Type B pancreatic cell (in vitro differentiated cells): ENCODE measurements at regions not wholly inside any gene's neighbourhood (a gene's known extent, or its start where the extent isn't known, plus 50 kb on each side); places are given as distances from the start of the nearest gene placed in this dataset.

Source experiments
- DNase-seq: peaks from one replicate; pipeline ENCODE4 v3.0.0; 2021; ENCODE audit warnings: mixed read lengths; ENCODE audit not compliant: unreplicated experiment; ENCODE audit errors: extremely low spot score
- H3K27ac Mint-ChIP-seq: 2 replicates; pipeline ENCODE4 v1.8.0; 2021; ENCODE audit warnings: mild to moderate bottlenecking, mixed read lengths
- H3K27me3 Mint-ChIP-seq: 2 replicates; pipeline ENCODE4 v1.8.0; 2021; ENCODE audit warnings: mixed read lengths
- H3K36me3 Mint-ChIP-seq: 2 replicates; pipeline ENCODE4 v1.8.0; 2021; ENCODE audit warnings: mixed read lengths
- H3K4me1 Mint-ChIP-seq: one replicate; pipeline ENCODE4 v1.8.0; 2021; ENCODE audit warnings: mixed read lengths; ENCODE audit not compliant: unreplicated experiment
- H3K4me3 Mint-ChIP-seq: 2 replicates; pipeline ENCODE4 v1.8.0; 2021; ENCODE audit warnings: mild to moderate bottlenecking, mixed read lengths
- H3K9me3 Mint-ChIP-seq: 2 replicates; pipeline ENCODE4 v1.8.0; 2021; ENCODE audit warnings: mixed read lengths
- TF ChIP-seq, protein P1 (sequence below): fragments of 200-600 bp; sonication (generic); conservative IDR thresholded peaks from 2 replicates; pipeline ENCODE4 v1.5.0; 2021; ENCODE audit warnings: antibody characterized with exemption, mild to moderate bottlenecking

DNA sequence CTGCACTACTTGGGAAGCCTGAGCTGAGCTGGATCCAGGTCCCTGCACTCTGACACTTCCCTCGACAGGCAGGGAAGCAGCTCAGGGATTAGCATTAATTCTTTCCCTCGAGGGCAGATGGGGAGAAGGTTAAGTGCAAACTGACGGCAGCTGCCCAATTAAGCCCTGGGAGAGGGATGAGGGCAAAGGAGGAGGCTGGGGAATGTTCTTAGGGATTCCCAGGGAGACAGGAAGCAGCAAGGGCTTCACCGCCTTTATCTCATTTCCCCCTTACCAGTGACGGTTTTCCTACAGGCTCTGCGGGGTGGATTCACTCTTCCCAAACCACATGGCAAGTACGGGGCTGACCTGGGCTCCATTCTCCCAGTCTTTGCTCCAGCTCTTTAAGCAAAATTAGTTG is 519.0 kb upstream of the PROK2 start:
- Mint-ChIP-seq H3K27me3 (peaks cover 51% of the 10 kb centered on the region), H3K4me1 (peaks cover 65% of the 10 kb centered on the region), H3K4me3 (no peak overlapping the region), H3K36me3 (no peaks in the 10 kb centered on the region), H3K27ac (no peak overlapping the region), H3K9me3 (peaks cover 14% of the 10 kb centered on the region)
- TF ChIP-seq, protein P1, sequence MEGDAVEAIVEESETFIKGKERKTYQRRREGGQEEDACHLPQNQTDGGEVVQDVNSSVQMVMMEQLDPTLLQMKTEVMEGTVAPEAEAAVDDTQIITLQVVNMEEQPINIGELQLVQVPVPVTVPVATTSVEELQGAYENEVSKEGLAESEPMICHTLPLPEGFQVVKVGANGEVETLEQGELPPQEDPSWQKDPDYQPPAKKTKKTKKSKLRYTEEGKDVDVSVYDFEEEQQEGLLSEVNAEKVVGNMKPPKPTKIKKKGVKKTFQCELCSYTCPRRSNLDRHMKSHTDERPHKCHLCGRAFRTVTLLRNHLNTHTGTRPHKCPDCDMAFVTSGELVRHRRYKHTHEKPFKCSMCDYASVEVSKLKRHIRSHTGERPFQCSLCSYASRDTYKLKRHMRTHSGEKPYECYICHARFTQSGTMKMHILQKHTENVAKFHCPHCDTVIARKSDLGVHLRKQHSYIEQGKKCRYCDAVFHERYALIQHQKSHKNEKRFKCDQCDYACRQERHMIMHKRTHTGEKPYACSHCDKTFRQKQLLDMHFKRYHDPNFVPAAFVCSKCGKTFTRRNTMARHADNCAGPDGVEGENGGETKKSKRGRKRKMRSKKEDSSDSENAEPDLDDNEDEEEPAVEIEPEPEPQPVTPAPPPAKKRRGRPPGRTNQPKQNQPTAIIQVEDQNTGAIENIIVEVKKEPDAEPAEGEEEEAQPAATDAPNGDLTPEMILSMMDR: no peak
- DNase-seq: no peak

DNA sequence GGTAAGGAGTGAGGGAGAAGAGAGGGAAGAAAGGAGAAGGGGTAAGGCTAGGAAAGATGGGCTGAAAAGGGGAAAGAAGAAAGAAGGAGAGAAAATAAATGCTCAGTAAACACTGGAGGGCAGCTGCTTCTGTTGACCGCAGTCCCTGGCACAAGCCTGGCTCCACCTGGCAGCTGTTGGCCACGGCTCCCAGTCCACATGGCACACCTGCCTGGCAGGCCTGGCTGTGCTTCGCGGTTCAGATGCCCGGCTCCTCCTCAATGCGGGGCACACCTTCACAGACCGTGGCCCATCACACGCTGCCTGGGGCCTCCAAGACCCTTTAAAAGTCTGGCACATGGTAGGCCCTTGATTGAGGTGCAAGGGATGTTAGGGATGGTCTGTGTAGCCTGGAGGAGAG is 516.8 kb upstream of the PROK2 start:
- Mint-ChIP-seq H3K27ac (no peak overlapping the region), H3K27me3 (peaks cover 47% of the 10 kb centered on the region), H3K36me3 (no peaks in the 10 kb centered on the region), H3K4me1 (peaks cover 59% of the 10 kb centered on the region), H3K4me3 (no peak overlapping the region), H3K9me3 (peaks cover 14% of the 10 kb centered on the region)
- TF ChIP-seq, protein P1: no peak
- DNase-seq: no peak

DNA sequence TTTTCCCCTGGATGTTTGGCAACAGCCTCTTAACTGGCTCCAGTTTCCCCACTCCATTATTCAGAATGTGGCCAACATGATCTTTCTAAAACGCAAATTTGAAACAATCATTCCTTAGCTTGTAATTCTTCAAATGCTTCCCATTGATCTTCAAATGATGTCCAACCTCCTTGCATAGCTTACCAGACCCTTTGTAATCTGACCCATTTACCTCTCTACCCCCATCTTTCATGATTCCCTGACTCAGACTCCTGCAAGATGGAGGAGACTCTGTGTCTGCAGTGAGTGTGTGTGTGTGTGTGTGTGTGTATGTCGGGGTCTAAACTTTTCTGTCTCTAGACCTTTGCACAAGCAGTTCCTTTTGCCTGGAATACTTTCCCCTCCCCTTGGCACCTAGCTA is 515.7 kb upstream of the PROK2 start:
- Mint-ChIP-seq H3K27me3 (peaks cover 43% of the 10 kb centered on the region), H3K36me3 (no peaks in the 10 kb centered on the region), H3K4me1 (peaks cover 60% of the 10 kb centered on the region), H3K27ac (no peak overlapping the region), H3K9me3 (peaks cover 14% of the 10 kb centered on the region), H3K4me3 (peak overlapping the region; percentile 6)
- no peak for DNase-seq
- TF ChIP-seq, protein P1: no peak

GRCh38 chr3:72299823-72300222 is 514.9 kb upstream of the PROK2 start:
- Mint-ChIP-seq H3K36me3 (no peaks in the 10 kb centered on the region), H3K9me3 (peaks cover 14% of the 10 kb centered on the region), H3K27ac (no peak overlapping the region), H3K4me1 (peaks cover 53% of the 10 kb centered on the region), H3K4me3 (no peak overlapping the region), H3K27me3 (peaks cover 35% of the 10 kb centered on the region)
- TF ChIP-seq, protein P1: no peak
- no peak for DNase-seq

DNA sequence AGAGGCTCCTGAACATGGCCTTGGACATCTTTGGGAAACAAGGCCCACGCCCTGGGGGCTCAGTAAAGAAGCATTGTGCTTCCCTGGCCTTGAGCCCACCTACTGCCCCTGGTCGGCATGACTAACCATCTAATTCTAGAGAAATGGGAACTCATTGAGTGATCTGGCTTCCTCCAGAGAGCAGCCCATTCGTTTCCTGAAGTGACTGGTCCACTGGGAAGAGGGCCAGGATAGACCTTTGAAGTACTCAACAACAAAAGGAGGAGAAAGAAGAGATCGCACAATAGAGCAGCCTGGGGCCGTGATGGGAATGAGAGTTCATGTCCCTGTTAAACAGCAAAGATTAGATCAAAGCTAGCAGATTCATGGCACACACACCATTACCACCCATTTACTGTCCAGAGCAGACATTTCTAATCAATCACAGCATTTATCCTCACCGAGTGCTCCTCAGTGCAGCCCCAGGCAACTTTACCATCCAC is 514.4 kb upstream of the PROK2 start:
- Mint-ChIP-seq H3K27me3 (peaks cover 34% of the 10 kb centered on the region), H3K36me3 (no peaks in the 10 kb centered on the region), H3K9me3 (peaks cover 14% of the 10 kb centered on the region), H3K4me1 (peaks cover 51% of the 10 kb centered on the region), H3K4me3 (peak overlapping the region; percentile 53), H3K27ac (no peak overlapping the region)
- DNase-seq: no peak
- TF ChIP-seq, protein P1: no peak
